T-helper 2 cell treated with Interferon-gamma antibody and Interleukin-4, amounts not matched to agents 100 ng/mL and 5 ng/mL, for 36 hours (primary cell): ENCODE measurements at regions not wholly inside any gene's neighbourhood (a gene's known extent, or its start where the extent isn't known, plus 50 kb on each side); places are given as distances from the start of the nearest gene placed in this dataset.

Experiments used
- intact Hi-C: fragments of 100-400 bp; cut with micrococcal nuclease; formaldehyde crosslinking; loops from one replicate; pipeline ENCODE4 v1.15.1; 2023

GRCh38 chr4:65834707-65835106, 164.4 kb upstream of the EPHA5 start:
- intact Hi-C loops = no loop called here

GRCh38 chr4:65831828-65832227, 161.5 kb upstream of the EPHA5 start:
- intact Hi-C loops = no loop called here

GRCh38 chr4:65825116-65825753, 154.9 kb upstream of the EPHA5 start:
- intact Hi-C loops = no loop called here

GRCh38 chr4:65819192-65819591, 148.9 kb upstream of the EPHA5 start:
- intact Hi-C loops = no loop called here

- intact Hi-C loops = no loop called here
These were observed 135.6 kb upstream of the EPHA5 start for GRCh38 chr4:65805936-65806335.

- intact Hi-C loops = no loop called here
These were observed 129.2 kb upstream of the EPHA5 start for GRCh38 chr4:65799513-65799912.

- intact Hi-C loops = no loop called here
These were observed 128.3 kb upstream of the EPHA5 start for GRCh38 chr4:65798498-65799127.

- intact Hi-C loops = no loop called here
These were observed 121.6 kb upstream of the EPHA5 start for GRCh38 chr4:65791812-65792308.

GRCh38 chr4:65791111-65791811, 121.0 kb upstream of the EPHA5 start:
- intact Hi-C loops = no loop called here

- intact Hi-C loops = no loop called here
These were observed 119.5 kb upstream of the EPHA5 start for GRCh38 chr4:65789805-65790204.

- intact Hi-C loops = no loop called here
These were observed 119.1 kb upstream of the EPHA5 start for GRCh38 chr4:65789341-65789740.

GRCh38 chr4:65777270-65777669, 107.0 kb upstream of the EPHA5 start:
- intact Hi-C loops = no loop called here

- intact Hi-C loops = no loop called here
These were observed 103.3 kb upstream of the EPHA5 start for GRCh38 chr4:65773636-65774035.

- intact Hi-C loops = no loop called here
These were observed 77.1 kb upstream of the EPHA5 start for GRCh38 chr4:65747386-65747785.

- intact Hi-C loops = no loop called here
These were observed 67.8 kb upstream of the EPHA5 start for GRCh38 chr4:65738134-65738533.

- intact Hi-C loops = no loop called here
These were observed 67.4 kb upstream of the EPHA5 start for GRCh38 chr4:65737672-65738071.

GRCh38 chr4:65724973-65725372, 54.7 kb upstream of the EPHA5 start:
- intact Hi-C loops = no loop called here
